ENCODE measurements at regions not wholly inside any gene's neighbourhood (a gene's known extent, or its start where the extent isn't known, plus 50 kb on each side); places are given as distances from the start of the nearest gene placed in this dataset.

GRCh38 chr2:103618112-103618511, 856.3 kb downstream of the TMEM182 start:
- Histone ChIP-seq H3K9me3 (ENCODE audit: control extremely low read depth in 1 of 5, control insufficient read depth in 4 of 5, insufficient read depth in 2 of 5, low read depth in 1 of 5, low read length in 4 of 5) (peaks cover 0 to 7% (median 0%) of the 10 kb centered on the region in 5 experiments), H3K27me3 (replicated peaks in 2 of 5; ENCODE audit: control insufficient read depth in 4 of 5, insufficient read depth in 5 of 5, low read length in 4 of 5) (no peaks in the 10 kb centered on the region), H3K4me1 (ENCODE audit: control extremely low read depth in 1 of 4, control insufficient read depth in 4 of 4, insufficient read depth in 4 of 4, low read length in 3 of 4) (no peaks in the 10 kb centered on the region), H3K27ac (ENCODE audit: insufficient read depth in 1 of 2, low read depth in 1 of 2, low read length in 2 of 2, poor library complexity in 1 of 2, severe bottlenecking in 2 of 2) (no peak overlapping the region), H3K4me3 (ENCODE audit: control insufficient read depth in 1 of 7, extremely low read depth in 1 of 7, insufficient read depth in 4 of 7, low read depth in 2 of 7, low read length in 6 of 7) (no peak overlapping the region), H3K36me3 (ENCODE audit: control insufficient read depth in 4 of 4, insufficient read depth in 4 of 4, low read length in 3 of 4) (no peaks in the 10 kb centered on the region)
- CTCF ChIA-PET = no interaction called here
- no peak for DNase-seq
- POLR2A ChIA-PET = no interaction called here
- 100% methylated on average over 2 of the region's 2 CpGs for WGBS (ENCODE audit: insufficient coverage)

- ChIA-PET CTCF (no interaction called here), POLR2A (no interaction called here)
- H3K27ac ChIP-seq (ENCODE audit: insufficient read depth in 1 of 2, low read depth in 1 of 2, low read length in 2 of 2, poor library complexity in 1 of 2, severe bottlenecking in 2 of 2) = no peak overlapping the region
- H3K4me3 ChIP-seq (ENCODE audit: control insufficient read depth in 1 of 7, extremely low read depth in 1 of 7, insufficient read depth in 4 of 7, low read depth in 2 of 7, low read length in 6 of 7) = no peak overlapping the region
- no CpG with 5 or more reads among the region's 1 CpG for WGBS (ENCODE audit: insufficient coverage)
- H3K36me3 ChIP-seq (ENCODE audit: control insufficient read depth in 4 of 4, insufficient read depth in 4 of 4, low read length in 3 of 4) = no peaks in the 10 kb centered on the region
- no peaks in the 10 kb centered on the region for H3K27me3 ChIP-seq (replicated peaks in 2 of 5; ENCODE audit: control insufficient read depth in 4 of 5, insufficient read depth in 5 of 5, low read length in 4 of 5)
- peaks cover 0 to 7% (median 0%) of the 10 kb centered on the region in 5 experiments for H3K9me3 ChIP-seq (ENCODE audit: control extremely low read depth in 1 of 5, control insufficient read depth in 4 of 5, insufficient read depth in 2 of 5, low read depth in 1 of 5, low read length in 4 of 5)
- DNase-seq = no peak
- H3K4me1 ChIP-seq (ENCODE audit: control extremely low read depth in 1 of 4, control insufficient read depth in 4 of 4, insufficient read depth in 4 of 4, low read length in 3 of 4) = no peaks in the 10 kb centered on the region
Measured at GRCh38 chr2:103627301-103627700, 865.5 kb downstream of the TMEM182 start.

- Histone ChIP-seq H3K4me1 (ENCODE audit: control extremely low read depth in 1 of 4, control insufficient read depth in 4 of 4, insufficient read depth in 4 of 4, low read length in 3 of 4) (no peaks in the 10 kb centered on the region), H3K27ac (ENCODE audit: insufficient read depth in 1 of 2, low read depth in 1 of 2, low read length in 2 of 2, poor library complexity in 1 of 2, severe bottlenecking in 2 of 2) (no peak overlapping the region), H3K9me3 (ENCODE audit: control extremely low read depth in 1 of 5, control insufficient read depth in 4 of 5, insufficient read depth in 2 of 5, low read depth in 1 of 5, low read length in 4 of 5) (no peaks in the 10 kb centered on the region), H3K36me3 (ENCODE audit: control insufficient read depth in 4 of 4, insufficient read depth in 4 of 4, low read length in 3 of 4) (no peaks in the 10 kb centered on the region), H3K4me3 (ENCODE audit: control insufficient read depth in 1 of 7, extremely low read depth in 1 of 7, insufficient read depth in 4 of 7, low read depth in 2 of 7, low read length in 6 of 7) (no peak overlapping the region), H3K27me3 (replicated peaks in 2 of 5; ENCODE audit: control insufficient read depth in 4 of 5, insufficient read depth in 5 of 5, low read length in 4 of 5) (no peaks in the 10 kb centered on the region)
- CTCF ChIA-PET = no interaction called here
- no peak for DNase-seq
- POLR2A ChIA-PET = no interaction called here
- 0% methylated on average over 1 of the region's 2 CpGs for WGBS (ENCODE audit: insufficient coverage)
Measured at GRCh38 chr2:103638978-103639377, 877.1 kb downstream of the TMEM182 start.

GRCh38 chr2:103656558-103656957, 894.7 kb downstream of the TMEM182 start:
- Histone ChIP-seq H3K27ac (ENCODE audit: insufficient read depth in 1 of 2, low read depth in 1 of 2, low read length in 2 of 2, poor library complexity in 1 of 2, severe bottlenecking in 2 of 2) (no peak overlapping the region), H3K9me3 (ENCODE audit: control extremely low read depth in 1 of 5, control insufficient read depth in 4 of 5, insufficient read depth in 2 of 5, low read depth in 1 of 5, low read length in 4 of 5) (no peaks in the 10 kb centered on the region), H3K27me3 (replicated peaks in 2 of 5; ENCODE audit: control insufficient read depth in 4 of 5, insufficient read depth in 5 of 5, low read length in 4 of 5) (no peaks in the 10 kb centered on the region), H3K36me3 (ENCODE audit: control insufficient read depth in 4 of 4, insufficient read depth in 4 of 4, low read length in 3 of 4) (no peaks in the 10 kb centered on the region), H3K4me1 (ENCODE audit: control extremely low read depth in 1 of 4, control insufficient read depth in 4 of 4, insufficient read depth in 4 of 4, low read length in 3 of 4) (no peaks in the 10 kb centered on the region), H3K4me3 (ENCODE audit: control insufficient read depth in 1 of 7, extremely low read depth in 1 of 7, insufficient read depth in 4 of 7, low read depth in 2 of 7, low read length in 6 of 7) (no peak overlapping the region)
- ChIA-PET POLR2A (no interaction called here), CTCF (interaction anchor here (0.6 kb wide), 1 partner anchor 361 kb away, joined by 3 read pairs; no protein-coding TSS in a partner anchor)
- WGBS (ENCODE audit: insufficient coverage) = no CpG with 5 or more reads among the region's 3 CpGs
- no peak for DNase-seq

DNA sequence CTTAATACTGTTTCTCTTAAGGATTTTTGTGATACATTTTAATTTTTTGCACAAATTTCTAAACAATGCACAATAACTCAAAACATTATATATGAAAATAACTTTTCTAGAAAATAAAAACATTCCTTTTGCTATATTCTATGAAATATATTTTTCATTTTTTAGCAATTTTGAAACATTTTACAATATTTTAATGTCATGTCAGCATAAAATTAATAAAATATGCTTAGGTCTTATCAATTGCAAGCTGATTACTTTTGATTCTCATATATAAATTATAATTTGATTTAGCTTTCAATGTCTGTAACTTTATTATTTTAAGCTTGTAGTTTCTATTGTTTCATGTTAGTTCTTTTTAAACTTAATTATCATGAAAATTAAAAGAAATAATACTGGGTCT, 898.7 kb downstream of the TMEM182 start:
- Histone ChIP-seq H3K9me3 (ENCODE audit: control extremely low read depth in 1 of 5, control insufficient read depth in 4 of 5, insufficient read depth in 2 of 5, low read depth in 1 of 5, low read length in 4 of 5) (no peaks in the 10 kb centered on the region), H3K36me3 (ENCODE audit: control insufficient read depth in 4 of 4, insufficient read depth in 4 of 4, low read length in 3 of 4) (no peaks in the 10 kb centered on the region), H3K27ac (ENCODE audit: insufficient read depth in 1 of 2, low read depth in 1 of 2, low read length in 2 of 2, poor library complexity in 1 of 2, severe bottlenecking in 2 of 2) (no peak overlapping the region), H3K27me3 (replicated peaks in 2 of 5; ENCODE audit: control insufficient read depth in 4 of 5, insufficient read depth in 5 of 5, low read length in 4 of 5) (no peaks in the 10 kb centered on the region), H3K4me1 (ENCODE audit: control extremely low read depth in 1 of 4, control insufficient read depth in 4 of 4, insufficient read depth in 4 of 4, low read length in 3 of 4) (no peaks in the 10 kb centered on the region), H3K4me3 (ENCODE audit: control insufficient read depth in 1 of 7, extremely low read depth in 1 of 7, insufficient read depth in 4 of 7, low read depth in 2 of 7, low read length in 6 of 7) (no peak overlapping the region)
- DNase-seq = no peak
- ChIA-PET CTCF (no interaction called here), POLR2A (no interaction called here)

GRCh38 chr2:103660947-103661346, 899.1 kb downstream of the TMEM182 start:
- WGBS (ENCODE audit: insufficient coverage) = 100% methylated on average over 1 of the region's 1 CpG
- no peaks in the 10 kb centered on the region for H3K9me3 ChIP-seq (ENCODE audit: control extremely low read depth in 1 of 5, control insufficient read depth in 4 of 5, insufficient read depth in 2 of 5, low read depth in 1 of 5, low read length in 4 of 5)
- no peaks in the 10 kb centered on the region for H3K27me3 ChIP-seq (replicated peaks in 2 of 5; ENCODE audit: control insufficient read depth in 4 of 5, insufficient read depth in 5 of 5, low read length in 4 of 5)
- H3K36me3 ChIP-seq (ENCODE audit: control insufficient read depth in 4 of 4, insufficient read depth in 4 of 4, low read length in 3 of 4) = no peaks in the 10 kb centered on the region
- H3K4me3 ChIP-seq (ENCODE audit: control insufficient read depth in 1 of 7, extremely low read depth in 1 of 7, insufficient read depth in 4 of 7, low read depth in 2 of 7, low read length in 6 of 7) = no peak overlapping the region
- DNase-seq = no peak
- ChIA-PET POLR2A (no interaction called here), CTCF (no interaction called here)
- no peaks in the 10 kb centered on the region for H3K4me1 ChIP-seq (ENCODE audit: control extremely low read depth in 1 of 4, control insufficient read depth in 4 of 4, insufficient read depth in 4 of 4, low read length in 3 of 4)
- H3K27ac ChIP-seq (ENCODE audit: insufficient read depth in 1 of 2, low read depth in 1 of 2, low read length in 2 of 2, poor library complexity in 1 of 2, severe bottlenecking in 2 of 2) = no peak overlapping the region

DNA sequence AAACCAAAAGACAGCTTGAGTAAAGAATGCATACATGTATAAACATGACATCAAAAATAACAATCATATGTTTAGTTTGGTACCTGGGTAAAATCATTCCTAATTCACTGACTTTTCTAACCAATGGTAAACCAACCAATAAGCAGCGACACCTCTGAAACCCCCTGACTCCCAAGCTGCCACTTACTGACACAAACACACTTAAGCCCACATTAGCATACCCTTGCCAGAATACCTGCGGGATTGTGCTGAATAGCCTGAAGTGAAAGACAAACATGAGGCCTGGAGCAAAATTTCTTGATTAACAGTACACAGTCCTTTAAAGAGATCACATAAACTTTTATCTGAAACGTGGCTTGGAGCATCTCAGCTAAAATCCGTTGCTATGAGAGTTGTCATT, 902.9 kb downstream of the TMEM182 start:
- CTCF ChIA-PET = no interaction called here
- 54% methylated on average over 2 of the region's 4 CpGs for WGBS (ENCODE audit: insufficient coverage)

More for the DNA sequence above, 902.9 kb downstream of the TMEM182 start:
- H3K27me3 ChIP-seq (replicated peaks in 2 of 5; ENCODE audit: control insufficient read depth in 4 of 5, insufficient read depth in 5 of 5, low read length in 4 of 5) = no peaks in the 10 kb centered on the region
- no peak overlapping the region for H3K27ac ChIP-seq (ENCODE audit: insufficient read depth in 1 of 2, low read depth in 1 of 2, low read length in 2 of 2, poor library complexity in 1 of 2, severe bottlenecking in 2 of 2)
- H3K9me3 ChIP-seq (ENCODE audit: control extremely low read depth in 1 of 5, control insufficient read depth in 4 of 5, insufficient read depth in 2 of 5, low read depth in 1 of 5, low read length in 4 of 5) = no peaks in the 10 kb centered on the region
- no peaks in the 10 kb centered on the region for H3K36me3 ChIP-seq (ENCODE audit: control insufficient read depth in 4 of 4, insufficient read depth in 4 of 4, low read length in 3 of 4)
- DNase-seq = no peak
- no peaks in the 10 kb centered on the region for H3K4me1 ChIP-seq (ENCODE audit: control extremely low read depth in 1 of 4, control insufficient read depth in 4 of 4, insufficient read depth in 4 of 4, low read length in 3 of 4)
- no peak overlapping the region for H3K4me3 ChIP-seq (ENCODE audit: control insufficient read depth in 1 of 7, extremely low read depth in 1 of 7, insufficient read depth in 4 of 7, low read depth in 2 of 7, low read length in 6 of 7)
- POLR2A ChIA-PET = no interaction called here

Data from common myeloid progenitor, CD34-positive (primary cell).